HG03354 (cell line): ENCODE measurements at regions not wholly inside any gene's neighbourhood (a gene's known extent, or its start where the extent isn't known, plus 50 kb on each side); places are given as distances from the start of the nearest gene placed in this dataset.
"Not testable (repeated sequence)": the region's sequence is repeated elsewhere in the genome, so short reads cannot be mapped to it uniquely, and the experiment has no call there.

Experiments used
- ATAC-seq: cut with Tn5 transposase; IDR thresholded peaks from one replicate; pipeline ENCODE4 v1.9.1; 2021; ENCODE audit warnings: mild to moderate bottlenecking; ENCODE audit not compliant: unreplicated experiment, poor library complexity, severe bottlenecking

DNA sequence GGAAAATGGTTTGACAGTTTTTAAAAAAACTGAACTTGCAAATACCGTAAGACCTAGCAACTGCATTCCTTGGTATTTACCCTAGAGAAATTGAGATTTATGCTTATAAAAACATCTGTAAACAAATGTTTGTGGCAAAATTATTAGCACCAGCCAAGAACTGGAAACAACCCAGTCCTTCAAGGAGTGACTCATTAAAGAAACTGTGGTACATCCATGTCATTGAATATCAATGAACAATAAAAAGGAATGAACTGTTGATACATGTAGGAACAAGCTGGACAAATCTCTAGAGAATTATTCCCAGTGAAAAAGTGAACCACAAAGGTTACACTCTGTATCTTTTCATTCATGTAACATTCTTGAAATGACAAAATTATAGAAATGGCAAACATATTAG lies 240.2 kb upstream of the ADAMTS3 start:
- ATAC-seq = no peak

DNA sequence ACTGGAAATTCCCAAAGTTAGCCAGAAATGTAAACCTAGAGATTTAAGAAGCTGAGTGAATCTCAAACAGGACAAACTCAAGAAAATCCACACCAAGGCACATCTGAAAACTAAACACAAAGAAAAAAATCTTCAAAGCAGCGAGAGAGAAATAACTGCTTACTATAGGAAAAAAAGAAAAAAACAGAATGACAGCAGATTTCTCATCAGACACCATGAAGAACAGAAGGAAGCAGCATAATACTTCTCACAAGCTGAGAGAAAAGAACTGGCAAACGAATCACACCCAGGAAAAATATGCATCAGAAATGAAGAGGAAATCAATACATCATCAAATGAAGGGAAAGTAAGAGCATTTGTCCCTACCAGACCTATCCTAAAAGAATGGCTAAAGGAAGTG lies 236.3 kb upstream of the ADAMTS3 start:
- ATAC-seq = no peak

DNA sequence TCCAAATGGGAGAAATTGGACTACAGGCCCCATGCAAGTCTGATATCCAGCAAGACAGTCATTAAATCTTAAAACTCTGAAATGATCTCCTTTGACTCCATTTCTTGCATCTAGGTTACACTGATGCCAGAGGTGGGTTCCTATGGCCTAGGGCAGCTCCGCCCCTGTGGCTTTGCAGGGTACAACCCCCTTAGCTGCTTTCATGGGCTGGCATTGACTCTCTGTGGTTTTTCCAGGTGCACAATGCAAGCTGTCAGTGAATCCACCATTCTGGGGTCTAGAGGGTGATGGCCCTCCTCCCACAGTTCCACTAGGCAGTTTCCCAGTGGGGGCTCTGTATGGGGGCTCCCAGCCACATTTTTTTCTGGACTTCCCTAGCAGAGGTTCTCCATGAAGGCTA lies 228.5 kb upstream of the ADAMTS3 start:
- ATAC-seq = no peak

DNA sequence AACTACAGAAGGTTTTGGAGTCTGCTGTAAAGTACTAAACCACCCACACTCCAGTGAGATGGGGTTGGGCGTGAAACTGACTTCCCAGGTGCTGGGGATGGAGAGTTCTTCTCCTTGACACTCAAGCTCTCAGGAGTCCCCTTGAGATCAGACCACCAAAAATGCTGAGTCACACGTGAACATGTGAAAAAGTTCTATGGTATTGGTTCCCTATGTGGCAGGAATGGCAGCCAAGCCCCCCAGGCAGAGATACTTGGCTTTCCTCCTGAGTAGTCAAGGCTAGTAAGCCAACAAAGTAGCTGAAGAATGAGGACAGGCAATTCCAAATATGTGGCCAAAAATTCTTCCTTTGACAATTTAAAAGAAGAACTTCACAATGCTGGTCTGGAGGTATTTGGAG lies 222.0 kb upstream of the ADAMTS3 start:
- no peak for ATAC-seq

DNA sequence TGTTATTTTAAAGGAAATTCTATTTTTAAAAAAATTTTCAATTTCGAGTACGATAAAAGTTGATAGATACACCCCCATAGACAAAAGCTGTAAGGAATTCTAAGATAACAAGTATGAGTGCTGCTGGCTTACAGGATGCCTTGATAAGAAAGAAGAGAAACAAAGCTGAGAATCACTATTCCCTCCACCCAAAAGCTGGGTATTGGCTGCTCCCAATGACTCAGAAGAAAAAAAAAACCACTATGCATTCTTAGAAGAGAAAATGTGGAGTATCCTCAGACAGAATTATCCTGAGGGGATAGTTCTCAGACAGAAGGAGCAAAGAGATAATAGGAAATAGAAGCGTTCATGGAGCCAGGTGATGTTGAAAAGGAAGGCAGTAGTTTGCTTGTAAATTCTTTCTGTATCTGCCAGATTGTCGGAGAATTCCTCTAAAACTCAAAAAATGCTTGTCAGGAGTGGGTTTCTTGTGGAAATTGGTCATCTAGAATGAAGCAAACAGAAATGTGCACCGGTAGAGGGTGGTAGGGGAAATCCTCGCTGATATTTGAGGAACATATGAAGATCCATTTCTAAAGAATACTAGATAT lies 217.5 kb upstream of the ADAMTS3 start:
- no peak for ATAC-seq

DNA sequence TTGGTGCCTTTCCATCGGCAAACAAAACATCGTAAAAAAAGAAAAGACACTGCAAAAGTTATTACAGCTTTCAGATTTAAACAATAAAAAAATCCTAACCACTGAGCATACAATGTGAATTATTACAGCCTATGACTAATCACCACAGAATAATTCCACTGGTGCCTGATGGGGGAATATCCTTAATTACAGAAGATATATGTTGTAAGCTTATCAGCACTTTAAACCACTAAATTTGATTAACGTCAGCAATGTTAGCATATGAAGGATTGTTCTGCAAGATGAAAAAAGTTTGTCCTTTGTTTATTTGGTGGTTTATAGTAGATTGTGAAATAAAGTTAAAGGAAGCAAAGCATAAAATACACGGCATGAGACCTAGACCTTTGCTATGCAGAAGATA lies 210.2 kb upstream of the ADAMTS3 start:
- ATAC-seq = no peak

DNA sequence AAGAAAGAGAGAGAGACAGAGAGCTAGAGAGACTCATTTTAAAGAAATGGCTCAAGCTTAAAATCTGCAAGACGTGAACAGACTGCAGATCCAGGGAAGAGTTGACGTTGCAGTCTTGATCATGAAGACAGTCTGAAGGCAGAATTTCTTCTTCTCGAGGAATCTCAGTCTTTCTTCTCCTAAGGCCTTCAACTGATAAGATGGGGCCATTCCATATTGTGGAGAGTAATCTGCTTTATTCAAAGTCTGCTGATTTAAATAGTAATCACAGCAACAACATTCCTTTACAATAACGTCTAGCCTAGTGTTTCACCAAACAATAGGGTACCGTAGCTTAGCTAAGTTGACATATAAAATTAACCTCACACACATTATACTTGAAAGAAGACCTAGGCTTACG lies 208.4 kb upstream of the ADAMTS3 start:
- no peak for ATAC-seq

DNA sequence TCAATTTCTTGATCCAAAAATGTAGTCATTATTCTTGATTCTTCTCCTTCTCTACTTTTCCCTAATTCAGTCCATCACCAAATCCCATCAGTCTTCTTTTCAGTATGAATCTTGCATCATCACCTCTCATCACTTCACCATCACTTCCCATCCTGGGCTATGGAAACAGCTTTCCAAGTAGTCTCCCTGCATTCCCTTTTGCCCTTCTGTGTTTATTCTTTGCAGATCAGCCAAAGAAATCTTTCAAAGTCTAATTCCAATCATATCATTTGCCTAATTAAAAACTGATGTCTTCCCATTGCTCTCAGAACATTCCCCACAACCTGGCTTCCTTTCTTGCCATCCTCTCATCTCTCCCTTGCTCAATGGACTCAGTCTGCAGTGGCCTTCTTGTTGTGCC lies 201.7 kb upstream of the ADAMTS3 start:
- no peak for ATAC-seq

DNA sequence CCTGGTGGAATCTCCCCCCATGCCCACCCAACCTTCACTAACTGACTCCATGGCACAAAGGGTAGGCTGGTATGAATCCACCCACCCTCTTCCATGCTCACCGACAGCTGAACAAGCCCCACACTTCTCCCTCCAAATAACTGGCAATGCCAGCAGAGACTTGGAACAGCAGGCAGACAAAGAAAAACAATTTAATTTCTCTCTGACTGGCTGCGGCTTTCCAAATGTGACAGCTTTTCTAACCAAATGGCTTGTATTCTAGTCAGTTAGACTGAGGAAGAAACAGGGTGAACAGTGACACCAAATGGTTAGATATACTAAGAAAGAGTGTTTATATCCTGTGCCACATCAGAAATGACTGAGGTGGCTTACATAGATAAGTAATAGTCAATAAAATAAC lies 199.3 kb upstream of the ADAMTS3 start:
- no peak for ATAC-seq

DNA sequence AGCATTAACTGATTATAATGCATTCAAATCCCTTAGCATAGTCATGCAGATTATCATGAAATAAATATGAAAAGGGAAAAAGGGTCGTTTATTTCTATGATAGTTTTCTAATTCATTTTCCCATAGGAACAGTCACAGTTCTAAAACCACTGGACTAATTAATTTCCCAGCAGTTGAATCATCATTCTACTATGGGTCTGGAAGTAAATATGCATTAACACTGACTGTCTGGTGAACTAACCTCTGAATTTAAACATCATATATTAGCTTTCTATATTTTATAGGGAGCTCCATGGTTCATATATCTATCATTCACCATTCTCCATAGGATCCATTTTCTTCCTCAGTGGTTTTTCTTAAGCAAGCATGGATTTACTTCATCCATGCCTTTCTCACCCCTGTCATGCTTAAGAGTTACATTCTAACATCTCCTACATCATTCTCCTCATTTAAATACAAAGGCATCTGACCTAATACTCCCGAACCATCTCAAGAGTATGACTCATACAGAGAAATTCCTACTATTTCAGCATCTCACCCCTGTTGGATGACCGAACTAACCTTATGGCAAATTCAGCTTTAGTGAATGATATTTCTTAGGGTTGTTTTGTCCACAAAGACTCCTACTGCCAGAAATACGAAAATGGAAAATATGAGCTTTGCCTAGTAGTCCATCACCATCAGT lies 198.7 kb upstream of the ADAMTS3 start:
- ATAC-seq = no peak

DNA sequence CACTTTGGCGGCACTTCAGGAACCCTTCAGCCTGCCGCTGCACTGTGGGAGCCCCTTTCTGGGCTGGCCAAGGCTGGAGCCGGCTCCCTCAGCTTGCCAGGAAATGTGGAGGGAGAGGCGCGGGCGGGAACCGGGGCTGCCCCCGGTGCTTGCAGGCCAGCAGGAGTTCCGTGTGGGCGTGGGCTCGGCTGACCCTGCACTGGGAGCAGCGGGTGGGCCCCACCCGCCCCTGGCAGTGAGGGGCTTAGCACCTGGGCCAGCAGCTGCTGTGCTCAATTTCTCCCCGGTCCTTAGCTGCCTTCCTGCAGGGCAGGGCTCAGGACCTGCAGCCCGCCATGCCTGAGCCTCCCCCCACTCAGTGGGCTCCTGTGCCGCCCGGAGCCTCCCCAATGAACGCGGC lies 196.8 kb upstream of the ADAMTS3 start:
- ATAC-seq = not testable (repeated sequence)

DNA sequence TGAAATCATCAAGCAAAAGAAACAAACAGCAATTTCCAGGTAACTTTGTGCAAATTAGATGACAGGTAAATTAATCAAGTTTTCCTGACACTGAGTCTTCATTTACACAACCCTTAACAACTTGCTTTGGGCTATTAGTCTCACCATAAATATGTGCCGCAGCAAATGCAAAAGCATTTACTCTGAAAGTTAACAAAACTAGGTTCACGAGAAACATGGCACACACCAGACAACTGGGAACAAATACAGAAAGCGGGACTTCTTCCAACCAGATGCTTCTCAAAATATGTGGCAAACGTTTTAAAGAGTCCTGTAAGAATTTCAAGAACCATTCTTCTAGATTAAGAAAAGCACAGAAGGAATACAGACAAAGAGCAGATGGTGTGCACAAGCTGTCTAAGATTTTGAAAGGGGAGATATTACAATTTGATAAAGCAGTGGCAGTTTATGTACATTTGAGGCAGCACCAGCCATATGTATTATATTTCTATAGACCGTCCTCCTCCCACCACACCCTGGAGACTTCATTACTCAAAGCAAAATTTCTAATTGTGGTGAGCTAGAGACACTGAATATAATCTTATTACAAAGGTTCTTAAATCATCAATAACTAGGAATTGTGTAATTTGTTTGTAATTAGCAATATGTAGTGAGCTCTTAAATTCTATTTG lies 192.5 kb upstream of the ADAMTS3 start:
- no peak for ATAC-seq

DNA sequence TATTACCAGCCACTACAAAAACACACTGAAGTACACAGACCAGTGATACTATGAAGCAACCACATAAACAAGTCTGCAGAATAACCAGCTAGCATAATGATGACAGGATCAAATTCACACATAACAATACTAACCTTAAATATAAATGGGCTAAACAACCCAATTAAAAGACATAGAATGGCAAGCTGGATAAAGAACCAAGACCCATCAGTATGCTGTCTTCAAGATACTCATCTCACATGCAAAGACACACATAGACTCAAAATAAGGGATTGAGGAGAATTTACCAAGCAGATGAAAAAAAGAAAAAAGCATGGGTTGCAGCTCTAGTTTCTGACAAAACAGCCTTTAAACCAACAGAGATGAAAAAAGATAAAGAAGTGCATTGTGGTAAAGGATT lies 184.4 kb upstream of the ADAMTS3 start:
- ATAC-seq = not testable (repeated sequence)

DNA sequence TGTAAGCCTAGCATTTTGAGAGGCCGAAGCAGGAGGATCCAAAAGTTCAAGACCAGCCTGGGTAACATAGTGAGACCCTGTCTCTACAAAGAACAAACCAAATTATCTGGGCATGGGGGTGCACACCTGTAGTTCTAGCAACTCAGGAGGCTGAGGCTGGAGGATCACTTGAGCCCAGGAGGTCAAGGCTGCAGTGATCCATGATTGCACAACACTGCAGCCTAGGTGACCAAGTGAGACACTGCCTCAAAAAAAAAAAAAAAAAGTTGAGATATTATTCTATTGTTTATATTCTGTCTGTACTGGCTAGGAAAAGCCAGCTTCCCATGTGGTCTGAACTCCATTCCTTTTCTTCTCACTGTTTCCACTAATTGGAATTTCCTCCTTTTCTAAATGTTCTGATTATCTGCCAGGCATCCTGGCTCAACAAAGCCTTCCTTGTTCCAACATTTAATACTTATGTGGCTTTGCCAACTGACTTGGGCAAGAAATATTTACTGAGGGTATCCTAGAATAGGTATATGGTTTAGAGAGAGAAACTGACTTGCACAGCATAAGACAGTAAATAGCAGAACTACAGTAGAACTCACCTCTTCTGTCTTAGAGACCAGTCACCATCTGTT lies 175.2 kb upstream of the ADAMTS3 start:
- no peak for ATAC-seq

DNA sequence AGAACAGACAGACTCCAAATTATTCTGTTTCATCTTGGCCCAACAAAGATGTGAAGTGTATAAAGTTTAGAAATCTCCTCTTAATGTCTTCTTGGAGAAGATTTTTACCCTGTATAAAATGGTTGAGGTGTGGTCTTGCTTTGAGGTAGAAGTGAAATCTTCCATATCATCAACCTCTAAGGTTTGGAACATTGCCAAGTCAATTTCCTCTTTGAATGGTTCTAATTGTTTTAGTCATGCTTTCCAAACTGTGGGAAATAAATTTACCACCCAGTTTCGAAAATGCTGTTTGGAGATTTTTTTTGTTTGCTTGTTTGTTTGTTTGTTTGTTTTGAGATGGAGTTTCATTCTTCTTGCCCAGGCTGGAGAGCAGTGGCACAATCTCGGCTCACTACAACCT lies 174.1 kb upstream of the ADAMTS3 start:
- no peak for ATAC-seq

DNA sequence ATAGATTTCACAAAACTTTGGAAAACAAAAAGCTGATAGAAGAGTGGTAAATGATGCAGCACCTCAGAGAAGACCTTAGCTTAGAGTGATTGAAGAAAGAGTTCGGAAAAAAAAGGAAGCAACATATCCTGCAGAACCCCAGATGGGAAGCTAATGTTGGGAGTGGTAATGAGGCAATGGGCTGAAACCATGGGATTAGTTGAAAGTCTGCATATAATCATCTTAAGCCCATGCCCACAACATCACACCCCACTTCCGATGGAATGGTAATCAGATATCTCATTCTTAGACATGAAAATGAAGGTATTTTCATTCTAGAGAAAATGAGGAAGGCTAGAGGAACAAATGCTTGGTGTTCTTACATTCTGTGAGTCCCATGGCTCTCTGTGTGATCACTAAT lies 146.3 kb upstream of the ADAMTS3 start:
- ATAC-seq = no peak

DNA sequence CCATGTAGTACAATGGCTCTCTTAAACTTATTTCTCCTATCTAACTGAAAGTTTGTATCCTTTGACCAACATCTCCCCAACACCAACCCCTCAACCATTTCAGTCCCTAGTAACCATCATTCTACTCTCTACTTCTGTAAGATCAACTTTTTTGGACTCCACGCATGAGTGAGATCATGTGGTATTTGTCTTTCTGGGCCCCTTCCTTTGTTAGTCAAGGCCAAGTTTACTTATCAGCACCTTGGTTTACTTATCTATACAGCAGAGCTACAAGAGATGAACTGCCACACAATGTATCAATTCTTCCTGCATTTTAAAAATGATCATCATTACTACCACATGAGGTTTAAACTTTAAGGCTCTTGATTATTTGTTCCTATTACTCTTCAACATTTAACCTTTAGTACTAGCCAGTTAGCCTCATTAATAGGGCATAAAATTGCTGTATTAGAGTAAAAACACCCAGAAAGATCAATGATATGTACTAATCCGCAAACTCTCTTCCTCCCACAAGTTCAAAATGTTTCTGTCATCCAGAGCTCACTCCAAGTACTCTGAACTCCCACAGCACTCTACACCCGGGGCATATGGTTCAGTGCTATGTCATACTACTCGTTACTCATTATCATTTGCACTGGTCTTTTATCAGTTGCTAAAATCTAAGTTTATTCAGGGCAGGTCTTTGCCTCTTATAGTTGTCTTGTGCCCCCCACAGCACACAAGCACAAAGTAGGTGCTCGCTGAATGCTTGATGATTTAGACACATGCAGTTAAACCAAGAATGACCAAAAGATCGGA lies 145.7 kb upstream of the ADAMTS3 start:
- no peak for ATAC-seq

DNA sequence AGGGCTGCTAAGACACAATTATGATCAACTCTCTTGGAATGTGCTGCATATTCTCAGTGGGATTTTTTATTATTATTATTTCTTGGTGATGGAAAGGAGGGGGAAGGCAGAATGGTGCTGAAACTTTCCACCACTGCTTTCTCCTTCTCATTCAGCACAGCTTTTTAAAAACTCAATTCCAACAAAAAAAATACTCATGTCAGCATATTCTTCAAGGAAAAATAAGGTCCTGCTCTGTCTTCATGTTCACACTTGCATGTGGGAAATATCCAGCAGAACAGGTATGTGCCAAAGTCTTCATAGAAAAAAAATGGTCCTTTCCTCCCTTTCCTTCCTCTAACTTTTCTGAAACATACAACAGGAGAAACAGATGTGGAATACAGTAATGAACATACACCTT lies 144.0 kb upstream of the ADAMTS3 start:
- no peak for ATAC-seq

DNA sequence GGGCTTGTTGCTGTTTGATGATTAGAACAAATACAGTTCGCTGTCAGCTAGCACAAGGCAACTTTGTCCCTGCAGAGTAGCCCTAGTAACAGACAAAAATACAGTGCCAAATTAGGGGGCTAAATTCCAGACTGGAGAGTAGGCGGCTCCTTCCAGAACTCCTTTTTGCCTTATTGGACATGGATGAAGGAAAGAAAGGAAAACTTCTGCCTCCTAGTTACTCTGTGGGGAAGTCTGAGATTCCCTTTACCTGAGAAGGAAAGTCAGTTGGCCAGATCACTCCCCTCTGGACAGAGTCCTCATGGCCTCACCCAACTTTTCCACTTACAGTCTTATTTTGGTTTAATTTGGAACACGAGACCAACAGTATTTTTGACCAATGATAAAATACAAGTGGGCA lies 140.5 kb upstream of the ADAMTS3 start:
- ATAC-seq = no peak

DNA sequence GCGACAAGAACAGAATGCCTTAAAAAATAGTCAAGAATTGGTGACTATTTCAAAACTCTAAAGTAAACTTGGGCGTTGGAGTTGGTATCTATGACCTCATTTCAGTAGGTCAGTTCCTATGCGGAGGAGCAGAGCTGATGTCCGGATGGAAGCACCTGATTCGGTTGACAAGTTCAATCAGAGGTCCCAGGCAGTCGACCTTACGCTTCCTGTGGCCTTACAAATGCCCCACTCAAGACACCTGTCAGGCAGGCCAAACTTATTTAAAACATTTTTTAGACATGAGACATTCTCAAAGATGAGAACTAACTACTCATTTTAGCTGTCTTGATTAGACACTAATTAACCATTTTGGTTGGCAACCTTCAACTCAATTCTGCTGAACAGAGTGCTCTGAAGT lies 137.7 kb upstream of the ADAMTS3 start:
- no peak for ATAC-seq
